ENCODE measurements at regions not wholly inside any gene's neighbourhood (a gene's known extent, or its start where the extent isn't known, plus 50 kb on each side); places are given as distances from the start of the nearest gene placed in this dataset.

- TF ChIP-seq GATA3 (IDR thresholded peaks at IDR 0.05; ENCODE audit: low read depth, low read length) (no peak), GATA2 (IDR thresholded peaks at IDR 0.05; ENCODE audit: low read depth, low read length) (no peak)
These were observed 76.1 kb downstream of the FTHL17 start for GRCh38 chrX:30995705-30996104.

All from SH-SY5Y (cell line).